IMR-90 (cell line): ENCODE measurements at regions not wholly inside any gene's neighbourhood (a gene's known extent, or its start where the extent isn't known, plus 50 kb on each side); places are given as distances from the start of the nearest gene placed in this dataset.

Experiments used
- ATAC-seq: fragments of 200-7000 bp; cut with Tn5 transposase; 2 replicates; pipeline ENCODE4 v1.9.1; 2020; ENCODE audit warnings: low read depth, mild to moderate bottlenecking, moderate library complexity
- BruUV-seq: library from RNA; stranded (reverse); fragments of 400-500 nt; replicated peaks from 2 replicates; lab custom pipeline; 2021; lab: Mats Ljungman, UMichigan
- CTCF ChIA-PET: fragments of 300-600 bp; formaldehyde crosslinking; extraction: SDS; loops from one replicate; lab custom pipeline; 2021; ENCODE audit warnings: antibody characterized with exemption; lab: Yijun Ruan, JAX
- POLR2A ChIA-PET: fragments of 300-600 bp; sonication (Branson Sonifier 250); formaldehyde crosslinking; loops from one replicate; lab custom pipeline; 2022; ENCODE audit warnings: antibody characterized with exemption; ENCODE audit not compliant: unreplicated experiment; lab: Charles Lee
- DNase-seq: peaks from one replicate; pipeline ENCODE4 v3.0.0; 2013
- H2AFZ ChIP-seq: replicated peaks from 2 replicates; pipeline ENCODE3; 2013; ENCODE audit warnings: low read length, mild to moderate bottlenecking; ENCODE audit not compliant: poor library complexity
- H2AK5ac ChIP-seq: 2 replicates; pipeline ENCODE4 v1.6.1; 2013; ENCODE audit warnings: low read depth, low read length, inconsistent platforms
- H2AK9ac ChIP-seq: replicated peaks from 2 replicates; pipeline ENCODE3; 2013; ENCODE audit warnings: mild to moderate bottlenecking, low read depth, low read length, moderate library complexity; ENCODE audit not compliant: poor library complexity
- H2BK120ac ChIP-seq: 2 replicates; pipeline ENCODE4 v1.6.1; 2013; ENCODE audit warnings: low read depth, low read length, inconsistent platforms
- H2BK15ac ChIP-seq: 3 replicates; pipeline ENCODE4 v1.6.1; 2013; ENCODE audit warnings: low read depth, low read length, inconsistent platforms
- H2BK20ac ChIP-seq: 2 replicates; pipeline ENCODE4 v1.6.1; 2013; ENCODE audit warnings: low read depth, mild to moderate bottlenecking, inconsistent platforms, low read length, moderate library complexity
- H2BK5ac ChIP-seq: 2 replicates; pipeline ENCODE4 v1.6.1; 2013; ENCODE audit warnings: mild to moderate bottlenecking, low read depth, low read length, inconsistent platforms; ENCODE audit not compliant: poor library complexity, severe bottlenecking
- H3K14ac ChIP-seq: replicated peaks from 2 replicates; pipeline ENCODE4 v1.6.1; 2013; ENCODE audit warnings: low read depth, low read length, inconsistent platforms
- H3K18ac ChIP-seq: 2 replicates; pipeline ENCODE4 v1.6.1; 2013; ENCODE audit warnings: low read depth, low read length, control low read depth
- H3K23ac ChIP-seq: 2 replicates; pipeline ENCODE4 v1.6.1; 2013; ENCODE audit warnings: low read depth, low read length, inconsistent platforms
- H3K27ac ChIP-seq: 2 replicates; pipeline ENCODE4 v1.5.1; 2013; ENCODE audit warnings: mild to moderate bottlenecking, control low read depth, low read length; ENCODE audit not compliant: insufficient read depth
- H3K27me3 ChIP-seq: 2 replicates; pipeline ENCODE4 v1.6.1; 2013; ENCODE audit warnings: low read length; ENCODE audit not compliant: control insufficient read depth, insufficient read depth
- H3K36me3 ChIP-seq: 2 replicates; pipeline ENCODE4 v1.6.1; 2013; ENCODE audit warnings: low read length, mixed read lengths; ENCODE audit not compliant: control insufficient read depth, insufficient read depth
- H3K4ac ChIP-seq: 2 replicates; pipeline ENCODE4 v1.6.1; 2013; ENCODE audit warnings: low read depth, low read length, inconsistent platforms
- H3K4me1 ChIP-seq: 2 replicates; pipeline ENCODE4 v1.6.1; 2013; ENCODE audit warnings: low read length, mixed read lengths; ENCODE audit not compliant: control insufficient read depth, insufficient read depth
- H3K4me2 ChIP-seq: 2 replicates; pipeline ENCODE4 v1.6.1; 2013; ENCODE audit warnings: low read depth, mild to moderate bottlenecking, control low read depth, low read length, moderate library complexity
- H3K4me3 ChIP-seq: 2 replicates; pipeline ENCODE4 v1.5.1; 2013; ENCODE audit warnings: low read depth, mild to moderate bottlenecking, control low read depth, low read length, moderate library complexity; ENCODE audit not compliant: insufficient read depth
- H3K56ac ChIP-seq: 2 replicates; pipeline ENCODE4 v1.6.1; 2013; ENCODE audit warnings: low read length, inconsistent platforms; ENCODE audit not compliant: insufficient read depth; ENCODE audit errors: extremely low read depth
- H3K79me1 ChIP-seq, 2 experiments: 2 replicates each; pipeline ENCODE4 v1.6.1; 2013; ENCODE audit warnings: low read length in 2 of 2, inconsistent platforms in 1 of 2, low read depth in 1 of 2
- H3K9ac ChIP-seq: 2 replicates; pipeline ENCODE4 v1.6.1; 2013; ENCODE audit warnings: low read depth, low read length, control low read depth
- H3K9me1 ChIP-seq: 2 replicates; pipeline ENCODE4 v1.6.1; 2013; ENCODE audit warnings: low read length, inconsistent platforms; ENCODE audit not compliant: insufficient read depth
- H3K9me3 ChIP-seq: 2 replicates; pipeline ENCODE4 v1.6.1; 2013; ENCODE audit warnings: low read length; ENCODE audit not compliant: control insufficient read depth, insufficient read depth
- H4K20me1 ChIP-seq: 2 replicates; pipeline ENCODE4 v1.6.1; 2013; ENCODE audit warnings: low read length, inconsistent platforms; ENCODE audit not compliant: insufficient read depth
- H4K5ac ChIP-seq: 2 replicates; pipeline ENCODE4 v1.6.1; 2013; ENCODE audit warnings: mild to moderate bottlenecking, low read depth, low read length, control low read depth
- H4K8ac ChIP-seq, 2 experiments: 2 replicates each; pipeline ENCODE4 v1.6.1; 2013; ENCODE audit warnings: low read depth in 2 of 2, low read length in 2 of 2, control low read depth in 1 of 2, inconsistent platforms in 1 of 2
- H4K91ac ChIP-seq: 2 replicates; pipeline ENCODE4 v1.6.1; 2013; ENCODE audit warnings: low read depth, low read length, inconsistent platforms; ENCODE audit not compliant: insufficient read depth
- BHLHE40 ChIP-seq: fragments of 150-350 bp; IDR thresholded peaks from 2 replicates; pipeline ENCODE4 v1.6.1; 2016; ENCODE audit warnings: mild to moderate bottlenecking, low read depth, low read length
- CEBPB ChIP-seq: IDR thresholded peaks from 2 replicates; pipeline ENCODE4 v1.6.1; 2012; ENCODE audit warnings: low read depth, low read length, improper control_type of control experiment
- CHD1 ChIP-seq: IDR thresholded peaks from 2 replicates; pipeline ENCODE4 v1.6.1; 2012; ENCODE audit warnings: low read depth, low read length, improper control_type of control experiment
- FOS ChIP-seq: fragments of 150-350 bp; IDR thresholded peaks from 2 replicates; pipeline ENCODE4 v1.6.1; 2016; ENCODE audit warnings: low read depth, low read length
- MAFK ChIP-seq: IDR thresholded peaks from 2 replicates; pipeline ENCODE4 v1.6.1; 2012; ENCODE audit warnings: low read depth, low read length, improper control_type of control experiment
- MAZ ChIP-seq: IDR thresholded peaks from 2 replicates; pipeline ENCODE4 v1.6.1; 2012; ENCODE audit warnings: low read depth, mild to moderate bottlenecking, low read length, improper control_type of control experiment, moderate library complexity, borderline replicate concordance
- MXI1 ChIP-seq: IDR thresholded peaks from 2 replicates; pipeline ENCODE4 v1.6.1; 2012; ENCODE audit warnings: low read depth, mild to moderate bottlenecking, low read length, moderate library complexity, borderline replicate concordance
- NFE2L2 ChIP-seq: fragments of 150-350 bp; IDR thresholded peaks from 2 replicates; pipeline ENCODE4 v1.6.1; 2016; ENCODE audit warnings: low read depth, mild to moderate bottlenecking, low read length
- POLR2A ChIP-seq: IDR thresholded peaks from 2 replicates; pipeline ENCODE4 v1.6.1; 2012; ENCODE audit warnings: mild to moderate bottlenecking, low read depth, low read length
- RAD21 ChIP-seq: IDR thresholded peaks from 2 replicates; pipeline ENCODE4 v1.6.1; 2012; ENCODE audit warnings: low read length, improper control_type of control experiment
- RCOR1 ChIP-seq: IDR thresholded peaks from 2 replicates; pipeline ENCODE4 v1.6.1; 2012; ENCODE audit warnings: mild to moderate bottlenecking, low read length, improper control_type of control experiment; ENCODE audit not compliant: insufficient replicate concordance
- RFX5 ChIP-seq: IDR thresholded peaks from 2 replicates; pipeline ENCODE4 v1.8.0; 2012; ENCODE audit warnings: low read depth, mild to moderate bottlenecking, low read length, moderate library complexity
- SMC3 ChIP-seq: fragments of 150-350 bp; IDR thresholded peaks from 2 replicates; pipeline ENCODE4 v1.6.1; 2016; ENCODE audit warnings: low read depth, mild to moderate bottlenecking, antibody characterized with exemption, low read length, moderate library complexity
- WGBS, 2 experiments: methylation state at CpG; one replicate each; pipeline versions ENCODE4 v1.1.5 to v1.1.7; 2013; ENCODE audit warnings: missing lambda C conversion rate in 2 of 2; ENCODE audit not compliant: insufficient read length in 1 of 2; ENCODE audit errors: extremely low coverage in 2 of 2; 5-methylcytosine and 5-hydroxymethylcytosine counted together
- dilution Hi-C: fragments of 300-500 bp; cut with HindIII; formaldehyde crosslinking; loops from one replicate; pipeline ENCODE4 v1.14.3; 2018; ENCODE audit warnings: low sequenced_read_pairs; ENCODE audit not compliant: unreplicated experiment
- in situ Hi-C: fragments of 300-500 bp; cut with MboI; formaldehyde crosslinking; loops from 3 replicates; pipeline ENCODE4 v1.14.3; 2019; ENCODE audit warnings: low sequenced_read_pairs, inconsistent platforms, mixed read lengths
- intact Hi-C: fragments of 100-400 bp; cut with micrococcal nuclease; formaldehyde crosslinking; loops from 2 replicates; pipeline ENCODE4 v1.10.0; 2022
- TF ChIP-seq, protein P1 (sequence below): fragments of 150-350 bp; IDR thresholded peaks from 2 replicates; pipeline ENCODE4 v1.6.1; 2016; ENCODE audit warnings: low read depth, mild to moderate bottlenecking, low read length, moderate library complexity, borderline replicate concordance
- TF ChIP-seq, protein P2 (sequence below): fragments of 150-350 bp; IDR thresholded peaks from 2 replicates; pipeline ENCODE4 v1.6.1; 2017; ENCODE audit warnings: mild to moderate bottlenecking, antibody characterized with exemption, low read length, low read depth

DNA sequence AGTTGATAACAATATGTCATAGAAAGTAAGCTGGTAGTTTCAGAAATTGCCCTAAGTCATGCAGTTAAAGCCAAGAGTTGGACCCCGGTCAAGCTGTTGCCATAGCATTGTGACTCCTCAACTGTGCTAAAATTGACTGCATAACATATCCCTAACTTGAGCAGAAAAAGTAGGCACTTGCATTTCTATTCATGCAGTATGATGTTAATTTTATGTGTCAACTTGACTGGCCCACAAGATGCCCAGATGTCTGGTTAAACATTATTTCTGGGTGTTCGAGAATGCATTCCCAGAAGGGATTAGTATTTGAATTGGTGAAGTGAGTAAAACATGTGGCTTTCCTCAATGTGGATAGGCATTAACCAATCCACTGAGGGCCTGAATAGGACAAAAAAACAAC is 136.4 kb downstream of the GPR63 start:
- Histone ChIP-seq H3K27me3 (no peaks in the 10 kb centered on the region), H4K5ac (no peak overlapping the region), H3K23ac (no peak overlapping the region), H3K9ac (no peak overlapping the region), H3K79me1 (no peaks in the 10 kb centered on the region), H3K36me3 (no peaks in the 10 kb centered on the region), H3K18ac (no peak overlapping the region), H3K56ac (no peak overlapping the region), H2BK120ac (no peak overlapping the region), H4K20me1 (no peaks in the 10 kb centered on the region), H4K8ac (no peak overlapping the region), H2BK5ac (no peak overlapping the region), H3K4me2 (no peak overlapping the region), H2AFZ (no peak overlapping the region), H2AK5ac (no peak overlapping the region), H3K4me1 (no peaks in the 10 kb centered on the region), H2BK20ac (no peak overlapping the region), H3K14ac (no peak overlapping the region), H3K9me1 (no peaks in the 10 kb centered on the region), H4K91ac (no peak overlapping the region), H2AK9ac (no peak overlapping the region), H2BK15ac (no peak overlapping the region), H3K27ac (no peak overlapping the region), H3K4ac (no peak overlapping the region), H3K9me3 (no peaks in the 10 kb centered on the region), H3K4me3 (no peak overlapping the region)
- no peak for TF ChIP-seq BHLHE40
- TF ChIP-seq RFX5: no peak
- no peak for TF ChIP-seq MAFK
- TF ChIP-seq CHD1: no peak
- TF ChIP-seq NFE2L2: no peak
- no peak for TF ChIP-seq SMC3
- TF ChIP-seq MXI1: no peak
- TF ChIP-seq MAZ: no peak
- TF ChIP-seq FOS: no peak
- TF ChIP-seq, protein P1, sequence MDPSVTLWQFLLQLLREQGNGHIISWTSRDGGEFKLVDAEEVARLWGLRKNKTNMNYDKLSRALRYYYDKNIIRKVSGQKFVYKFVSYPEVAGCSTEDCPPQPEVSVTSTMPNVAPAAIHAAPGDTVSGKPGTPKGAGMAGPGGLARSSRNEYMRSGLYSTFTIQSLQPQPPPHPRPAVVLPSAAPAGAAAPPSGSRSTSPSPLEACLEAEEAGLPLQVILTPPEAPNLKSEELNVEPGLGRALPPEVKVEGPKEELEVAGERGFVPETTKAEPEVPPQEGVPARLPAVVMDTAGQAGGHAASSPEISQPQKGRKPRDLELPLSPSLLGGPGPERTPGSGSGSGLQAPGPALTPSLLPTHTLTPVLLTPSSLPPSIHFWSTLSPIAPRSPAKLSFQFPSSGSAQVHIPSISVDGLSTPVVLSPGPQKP: no peak
- TF ChIP-seq RCOR1: no peak
- TF ChIP-seq, protein P2, sequence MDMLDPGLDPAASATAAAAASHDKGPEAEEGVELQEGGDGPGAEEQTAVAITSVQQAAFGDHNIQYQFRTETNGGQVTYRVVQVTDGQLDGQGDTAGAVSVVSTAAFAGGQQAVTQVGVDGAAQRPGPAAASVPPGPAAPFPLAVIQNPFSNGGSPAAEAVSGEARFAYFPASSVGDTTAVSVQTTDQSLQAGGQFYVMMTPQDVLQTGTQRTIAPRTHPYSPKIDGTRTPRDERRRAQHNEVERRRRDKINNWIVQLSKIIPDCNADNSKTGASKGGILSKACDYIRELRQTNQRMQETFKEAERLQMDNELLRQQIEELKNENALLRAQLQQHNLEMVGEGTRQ: no peak
- TF ChIP-seq RAD21: no peak
- TF ChIP-seq POLR2A: no peak
- TF ChIP-seq CEBPB: no peak
- no peak for ATAC-seq
- no CpG with 5 or more reads among the region's 2 CpGs for WGBS, 2 experiments
- dilution Hi-C loops: no loop called here
- no peak for DNase-seq
- in situ Hi-C loops: no loop called here
- intact Hi-C loops: no loop called here
- BruUV-seq: no TSS peak
- POLR2A ChIA-PET: no interaction called here
- CTCF ChIA-PET: no interaction called here
